K562 (cell line): ENCODE measurements at regions not wholly inside any gene's neighbourhood (a gene's known extent, or its start where the extent isn't known, plus 50 kb on each side); places are given as distances from the start of the nearest gene placed in this dataset.

Source experiments
- ATAC-seq: fragments of 200-7000 bp; cut with Tn5 transposase; 3 replicates; pipeline ENCODE4 v1.9.1; 2020; ENCODE audit warnings: moderate library complexity
- BruUV-seq: library from RNA; stranded (reverse); fragments of 400-500 nt; replicated peaks from 2 replicates; lab custom pipeline; 2021; lab: Mats Ljungman, UMichigan
- CTCF ChIA-PET: fragments of 300-600 bp; formaldehyde crosslinking; extraction: SDS; loops from one replicate; lab custom pipeline; 2021; ENCODE audit warnings: low intra/inter-chr PET ratio; lab: Yijun Ruan, JAX
- POLR2A ChIA-PET: fragments of 300-600, 350-650 bp; sonication (Branson Sonifier 250); formaldehyde crosslinking; extraction: SDS; loops from one replicate; lab custom pipeline; 2021; ENCODE audit warnings: antibody characterized with exemption, inconsistent platforms; lab: Yijun Ruan, JAX
- DNase-seq, 4 experiments: peaks; one replicate each; pipeline versions ENCODE4 v3.0.0 to v3.0.0-alpha.2; 2011 to 2018; ENCODE audit warnings: low spot score in 3 of 4, mixed read lengths in 3 of 4; ENCODE audit errors: extremely low read depth in 1 of 4
- FAIRE-seq: peaks from 2 replicates; lab custom pipeline; 2011; peaks lifted over from hg19 to GRCh38; lab: Jason Lieb, UNC
- H2AFZ ChIP-seq: 2 replicates; pipeline ENCODE4 v1.6.0; 2011; ENCODE audit warnings: low read depth, low read length, control low read depth, inconsistent platforms
- H3K27ac ChIP-seq: fragments of 200-600 bp; 3 replicates; pipeline ENCODE4 v1.8.0; 2011; ENCODE audit warnings: low read depth, mild to moderate bottlenecking, control low read depth, inconsistent platforms, low read length, moderate library complexity, mixed read lengths; ENCODE audit errors: extremely low read depth
- H3K27me3 ChIP-seq, 2 experiments: fragments of 300-600 bp in 1 of 2; 2 replicates in 1 of 2; 3 replicates in 1 of 2; pipeline versions ENCODE4 v1.6.0 to v1.8.0; 2011; ENCODE audit warnings: inconsistent platforms in 2 of 2, low read length in 2 of 2, mild to moderate bottlenecking in 1 of 2, mixed read lengths in 1 of 2, moderate library complexity in 1 of 2; ENCODE audit not compliant: control insufficient read depth in 2 of 2, insufficient read depth in 2 of 2
- H3K36me3 ChIP-seq: fragments of 300-600 bp; 3 replicates; pipeline ENCODE4 v1.8.0; 2011; ENCODE audit warnings: mild to moderate bottlenecking, low read length, inconsistent platforms; ENCODE audit not compliant: control insufficient read depth, insufficient read depth
- H3K4me1 ChIP-seq, 2 experiments: fragments of 200-600 bp in 1 of 2; replicated peaks in 1 of 2; 2 replicates in 1 of 2; 3 replicates in 1 of 2; pipeline versions ENCODE4 v1.5.1 to v1.8.0; 2011; ENCODE audit warnings: inconsistent platforms in 2 of 2, low read length in 2 of 2, mild to moderate bottlenecking in 1 of 2, mixed read lengths in 1 of 2, moderate library complexity in 1 of 2; ENCODE audit not compliant: control insufficient read depth in 2 of 2, insufficient read depth in 2 of 2
- H3K4me2 ChIP-seq: 2 replicates; pipeline ENCODE4 v1.6.1; 2011; ENCODE audit warnings: low read length, control low read depth, inconsistent platforms, mixed read lengths; ENCODE audit not compliant: insufficient read depth
- H3K4me3 ChIP-seq: fragments of 200-600 bp; sonication (generic), shearing (Covaris generic); 2 replicates; pipeline ENCODE4 v1.5.1; 2016; ENCODE audit warnings: control low read depth, inconsistent platforms
- H3K79me2 ChIP-seq: fragments of 200-600 bp; 3 replicates; pipeline ENCODE4 v1.8.0; 2011; ENCODE audit warnings: low read length, inconsistent platforms; ENCODE audit not compliant: control insufficient read depth, insufficient read depth
- H3K9ac ChIP-seq, 2 experiments: 2 replicates each; pipeline versions ENCODE4 v1.6.0 to v1.6.1; 2011; ENCODE audit warnings: low read depth in 2 of 2, low read length in 2 of 2, control low read depth in 1 of 2, inconsistent platforms in 1 of 2, mild to moderate bottlenecking in 1 of 2, mixed read lengths in 1 of 2; ENCODE audit not compliant: insufficient read depth in 1 of 2
- H3K9me1 ChIP-seq: one replicate; pipeline ENCODE4 v1.6.0; 2011; ENCODE audit warnings: inconsistent platforms, mild to moderate bottlenecking, low read length, moderate library complexity; ENCODE audit not compliant: control insufficient read depth, insufficient read depth
- H3K9me3 ChIP-seq: replicated peaks from 2 replicates; pipeline ENCODE4 v1.5.1; 2011; ENCODE audit warnings: low read depth, low read length, inconsistent platforms; ENCODE audit not compliant: control insufficient read depth, insufficient read depth
- H4K20me1 ChIP-seq: replicated peaks from 2 replicates; pipeline ENCODE4 v1.6.1; 2011; ENCODE audit warnings: low read length, inconsistent platforms, mixed read lengths; ENCODE audit not compliant: control insufficient read depth, insufficient read depth
- ELF2 ChIP-seq: fragments of 250-450 bp; sonication (Bioruptor Pico); IDR thresholded peaks from 2 replicates; pipeline ENCODE4 v1.5.0; 2021; ENCODE audit warnings: mild to moderate bottlenecking
- HNRNPH1 ChIP-seq: fragments of 200-400 bp; formaldehyde crosslinking; optimal IDR thresholded peaks from 2 replicates; pipeline ENCODE3; 2017; ENCODE audit warnings: low read depth, mild to moderate bottlenecking, low read length, moderate library complexity
- JUN ChIP-seq, 2 experiments: sonication (generic) in 1 of 2; formaldehyde crosslinking in 1 of 2; IDR thresholded peaks; 2 replicates each; pipeline versions ENCODE4 v1.6.1 to v1.8.0; 2012 to 2022; ENCODE audit warnings: borderline replicate concordance in 2 of 2, mild to moderate bottlenecking in 2 of 2, improper control_type of control experiment in 1 of 2, low read depth in 1 of 2, low read length in 1 of 2, missing genetic modification reagents in 1 of 2
- MCM5 ChIP-seq: fragments of 450-650 bp; IDR thresholded peaks from 2 replicates; pipeline ENCODE4 v1.6.1; 2016; ENCODE audit warnings: low read depth
- PCBP2 ChIP-seq: fragments of 200-400 bp; formaldehyde crosslinking; IDR thresholded peaks from 2 replicates; pipeline ENCODE4 v1.6.1; 2018; ENCODE audit warnings: low read length, low read depth, mild to moderate bottlenecking, moderate library complexity; ENCODE audit not compliant: poor library complexity, severe bottlenecking
- RFX5 ChIP-seq: IDR thresholded peaks from 2 replicates; pipeline ENCODE4 v1.6.1; 2011; ENCODE audit warnings: low read depth, mild to moderate bottlenecking, improper control_type of control experiment, low read length
- TRIM28 ChIP-seq: fragments of 450-650 bp; IDR thresholded peaks from 2 replicates; pipeline ENCODE4 v1.6.1; 2017
- ZBTB2 ChIP-seq: fragments of 450-650 bp; IDR thresholded peaks from 2 replicates; pipeline ENCODE4 v1.6.1; 2016; ENCODE audit warnings: antibody characterized with exemption
- ZC3H11A ChIP-seq: IDR thresholded peaks from 2 replicates; pipeline ENCODE4 v1.6.1; 2012; ENCODE audit warnings: low read depth, low read length, improper control_type of control experiment
- ZNF124 ChIP-seq: sonication (generic); formaldehyde crosslinking; IDR thresholded peaks from 2 replicates; pipeline ENCODE4 v1.8.1; 2022; ENCODE audit warnings: missing genetic modification reagents
- ZNF239 ChIP-seq: fragments of 250-450 bp; sonication (Bioruptor Pico); IDR thresholded peaks from 2 replicates; pipeline ENCODE4 v1.4.0; 2020; ENCODE audit warnings: mild to moderate bottlenecking
- ZNF3 ChIP-seq: fragments of 250-450 bp; sonication (Bioruptor Pico); IDR thresholded peaks from 2 replicates; pipeline ENCODE4 v1.5.0; 2021; ENCODE audit warnings: mild to moderate bottlenecking, moderate library complexity
- ZNF77 ChIP-seq: fragments of 250-450 bp; sonication (Bioruptor Pico); IDR thresholded peaks from 2 replicates; pipeline ENCODE4 v1.5.0; 2020
- in situ Hi-C: fragments of 300-500 bp; cut with MboI; formaldehyde crosslinking; loops from 4 replicates; pipeline ENCODE4 v1.15.0; 2018; ENCODE audit warnings: inconsistent platforms, mixed read lengths
- intact Hi-C: fragments of 100-400 bp; cut with micrococcal nuclease; formaldehyde crosslinking; loops from 2 replicates; pipeline ENCODE4 v1.14.2; 2022

GRCh38 chr6:118746825-118747174 lies 95.4 kb upstream of the CEP85L start:
- FAIRE-seq = peak; percentile 35
- ATAC-seq = no peak
- no peaks in the 10 kb centered on the region for H4K20me1 ChIP-seq
- intact Hi-C loops = no loop called here
- H3K27me3 ChIP-seq = no peaks in the 10 kb centered on the region
- no peaks in the 10 kb centered on the region for H3K9me3 ChIP-seq
- TF ChIP-seq ZC3H11A (no peak), ZNF77 (CRISPR knock-in tag) (no peak), MCM5 (no peak), ZNF3 (CRISPR knock-in tag) (no peak), ELF2 (CRISPR knock-in tag) (no peak), RFX5 (no peak), PCBP2 (no peak), HNRNPH1 (no peak), TRIM28 (no peak), ZNF124 (CRISPR knock-in tag) (no peak), ZNF239 (no peak), ZBTB2 (no peak), JUN (IDR thresholded peaks at IDR 0.05; ENCODE audit: borderline replicate concordance, low read depth, low read length) (no peak), JUN (CRISPR knock-in tag; IDR thresholded peaks at IDR 0.05; ENCODE audit: borderline replicate concordance) (no peak)
- no peak overlapping the region for H3K4me3 ChIP-seq
- no peak overlapping the region for H3K9ac ChIP-seq
- H3K79me2 ChIP-seq = no peaks in the 10 kb centered on the region
- H3K4me1 ChIP-seq = peaks cover 3 to 10% of the 10 kb centered on the region in 2 experiments; a peak in 1 of 5 replicates
- in situ Hi-C loops = no loop called here
- POLR2A ChIA-PET = interaction anchor here (0.9 to 1.1 kb wide), 4 partner anchors 10 to 422 kb away, joined by 3 to 4 read pairs (median 4); no protein-coding TSS in a partner anchor
- no peak for DNase-seq
- no peaks in the 10 kb centered on the region for H3K9me1 ChIP-seq
- no TSS peak for BruUV-seq
- no peak overlapping the region for H3K4me2 ChIP-seq
- CTCF ChIA-PET = interaction anchor here (0.8 kb wide), 1 partner anchor 462 kb away, joined by 3 read pairs; no protein-coding TSS in a partner anchor
- H3K27ac ChIP-seq = no peak overlapping the region
- no peaks in the 10 kb centered on the region for H3K36me3 ChIP-seq
- H2AFZ ChIP-seq = no peak overlapping the region
